Endothelial cell (in vitro differentiated cells): ENCODE measurements at regions not wholly inside any gene's neighbourhood (a gene's known extent, or its start where the extent isn't known, plus 50 kb on each side); places are given as distances from the start of the nearest gene placed in this dataset.
"Not testable (repeated sequence)": the region's sequence is repeated elsewhere in the genome, so short reads cannot be mapped to it uniquely, and the experiment has no call there.

ENCODE experiments used
- DNase-seq: peaks from one replicate; pipeline ENCODE4 v3.0.0; 2021; ENCODE audit warnings: low spot score
- H3K27ac Mint-ChIP-seq: one replicate; pipeline ENCODE4 v1.8.0; 2021; ENCODE audit warnings: mixed read lengths, inconsistent platforms; ENCODE audit not compliant: unreplicated experiment
- H3K27me3 Mint-ChIP-seq: one replicate; pipeline ENCODE4 v1.8.0; 2021; ENCODE audit warnings: mild to moderate bottlenecking, moderate library complexity, mixed read lengths, inconsistent platforms; ENCODE audit not compliant: unreplicated experiment
- H3K36me3 Mint-ChIP-seq: one replicate; pipeline ENCODE4 v1.8.0; 2021; ENCODE audit warnings: mild to moderate bottlenecking, low read depth, mixed read lengths, inconsistent platforms; ENCODE audit not compliant: unreplicated experiment
- H3K4me1 Mint-ChIP-seq: one replicate; pipeline ENCODE4 v1.8.0; 2021; ENCODE audit warnings: mild to moderate bottlenecking, mixed read lengths, inconsistent platforms; ENCODE audit not compliant: unreplicated experiment
- H3K4me3 Mint-ChIP-seq: one replicate; pipeline ENCODE4 v1.8.0; 2021; ENCODE audit warnings: mild to moderate bottlenecking, mixed read lengths, inconsistent platforms; ENCODE audit not compliant: unreplicated experiment
- H3K9me3 Mint-ChIP-seq: one replicate; pipeline ENCODE4 v1.8.0; 2021; ENCODE audit warnings: mixed read lengths, inconsistent platforms; ENCODE audit not compliant: unreplicated experiment
- TF ChIP-seq, protein P1 (sequence below): fragments of 200-600 bp; sonication (generic); IDR thresholded peaks from one replicate; pipeline ENCODE4 v1.5.0; 2021; ENCODE audit warnings: antibody characterized with exemption; ENCODE audit not compliant: unreplicated experiment

DNA sequence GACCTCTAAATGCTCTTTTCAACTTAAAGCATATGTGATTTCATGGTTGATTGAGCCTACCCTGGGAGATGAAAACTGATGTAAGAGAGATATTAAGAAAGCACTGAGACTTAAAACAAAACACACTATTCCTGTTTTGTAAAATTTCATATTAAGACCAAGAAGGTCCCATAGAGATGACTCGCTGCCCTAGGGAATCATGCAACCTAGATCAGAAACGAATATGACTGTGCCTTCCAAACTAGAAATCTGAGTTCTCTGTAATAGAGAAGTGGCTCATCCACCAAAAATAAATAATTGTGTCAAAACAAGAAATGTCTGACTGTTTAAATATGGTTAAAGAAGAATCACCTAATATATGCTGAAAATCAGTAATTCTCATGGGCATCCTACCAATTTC, 776.8 kb upstream of the SOX11 start:
- Mint-ChIP-seq H3K9me3 (no peaks in the 10 kb centered on the region), H3K36me3 (no peaks in the 10 kb centered on the region), H3K27me3 (no peaks in the 10 kb centered on the region), H3K4me3 (no peak overlapping the region), H3K4me1 (no peaks in the 10 kb centered on the region), H3K27ac (no peak overlapping the region)
- TF ChIP-seq, protein P1, sequence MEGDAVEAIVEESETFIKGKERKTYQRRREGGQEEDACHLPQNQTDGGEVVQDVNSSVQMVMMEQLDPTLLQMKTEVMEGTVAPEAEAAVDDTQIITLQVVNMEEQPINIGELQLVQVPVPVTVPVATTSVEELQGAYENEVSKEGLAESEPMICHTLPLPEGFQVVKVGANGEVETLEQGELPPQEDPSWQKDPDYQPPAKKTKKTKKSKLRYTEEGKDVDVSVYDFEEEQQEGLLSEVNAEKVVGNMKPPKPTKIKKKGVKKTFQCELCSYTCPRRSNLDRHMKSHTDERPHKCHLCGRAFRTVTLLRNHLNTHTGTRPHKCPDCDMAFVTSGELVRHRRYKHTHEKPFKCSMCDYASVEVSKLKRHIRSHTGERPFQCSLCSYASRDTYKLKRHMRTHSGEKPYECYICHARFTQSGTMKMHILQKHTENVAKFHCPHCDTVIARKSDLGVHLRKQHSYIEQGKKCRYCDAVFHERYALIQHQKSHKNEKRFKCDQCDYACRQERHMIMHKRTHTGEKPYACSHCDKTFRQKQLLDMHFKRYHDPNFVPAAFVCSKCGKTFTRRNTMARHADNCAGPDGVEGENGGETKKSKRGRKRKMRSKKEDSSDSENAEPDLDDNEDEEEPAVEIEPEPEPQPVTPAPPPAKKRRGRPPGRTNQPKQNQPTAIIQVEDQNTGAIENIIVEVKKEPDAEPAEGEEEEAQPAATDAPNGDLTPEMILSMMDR = no peak
- no peak for DNase-seq

DNA sequence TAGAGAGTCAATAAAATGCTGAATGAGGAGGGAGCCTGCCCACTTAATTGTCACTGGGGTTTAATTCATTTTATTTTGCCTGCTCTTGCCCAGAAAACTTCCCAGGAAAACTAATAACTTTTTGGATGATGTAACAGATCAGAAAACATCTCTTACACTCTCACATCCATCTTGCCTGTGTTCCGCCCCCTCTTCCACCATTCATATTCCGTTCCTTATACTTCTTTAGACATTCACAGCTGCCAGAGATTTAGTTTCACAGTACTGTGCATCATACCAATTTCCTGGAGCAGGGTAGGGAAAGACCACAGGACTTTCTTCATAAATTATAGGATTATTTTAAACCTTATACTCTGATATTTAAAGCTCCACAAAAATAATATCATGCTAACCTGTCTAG, 776.1 kb upstream of the SOX11 start:
- DNase-seq = no peak
- no peaks in the 10 kb centered on the region for H3K4me1 Mint-ChIP-seq
- TF ChIP-seq, protein P1 = no peak
- no peak overlapping the region for H3K4me3 Mint-ChIP-seq
- H3K27ac Mint-ChIP-seq = no peak overlapping the region
- H3K9me3 Mint-ChIP-seq = no peaks in the 10 kb centered on the region
- H3K27me3 Mint-ChIP-seq = no peaks in the 10 kb centered on the region
- no peaks in the 10 kb centered on the region for H3K36me3 Mint-ChIP-seq

DNA sequence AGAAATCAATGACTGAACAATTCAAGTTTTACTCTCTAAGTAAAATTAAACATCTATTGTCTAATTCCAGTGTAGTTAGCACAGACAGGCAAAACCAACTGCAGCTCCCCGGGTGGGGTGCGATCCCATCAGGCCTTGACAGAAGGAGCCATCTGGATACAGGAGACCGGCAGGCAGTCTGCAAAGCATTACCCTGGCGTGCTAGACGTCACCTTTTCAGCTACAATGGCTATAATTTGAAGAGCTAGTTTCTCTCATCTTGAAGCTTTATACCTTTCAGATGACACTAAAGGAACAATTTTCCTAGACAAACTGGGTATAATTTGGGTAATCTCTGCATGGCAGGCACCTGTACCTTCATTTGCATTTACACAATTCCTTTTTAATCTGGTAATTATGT, 761.5 kb upstream of the SOX11 start:
- Mint-ChIP-seq H3K27ac (no peak overlapping the region), H3K27me3 (no peaks in the 10 kb centered on the region), H3K36me3 (no peaks in the 10 kb centered on the region), H3K9me3 (peaks cover 5% of the 10 kb centered on the region), H3K4me3 (no peak overlapping the region), H3K4me1 (no peaks in the 10 kb centered on the region)
- no peak for DNase-seq
- TF ChIP-seq, protein P1 = no peak

DNA sequence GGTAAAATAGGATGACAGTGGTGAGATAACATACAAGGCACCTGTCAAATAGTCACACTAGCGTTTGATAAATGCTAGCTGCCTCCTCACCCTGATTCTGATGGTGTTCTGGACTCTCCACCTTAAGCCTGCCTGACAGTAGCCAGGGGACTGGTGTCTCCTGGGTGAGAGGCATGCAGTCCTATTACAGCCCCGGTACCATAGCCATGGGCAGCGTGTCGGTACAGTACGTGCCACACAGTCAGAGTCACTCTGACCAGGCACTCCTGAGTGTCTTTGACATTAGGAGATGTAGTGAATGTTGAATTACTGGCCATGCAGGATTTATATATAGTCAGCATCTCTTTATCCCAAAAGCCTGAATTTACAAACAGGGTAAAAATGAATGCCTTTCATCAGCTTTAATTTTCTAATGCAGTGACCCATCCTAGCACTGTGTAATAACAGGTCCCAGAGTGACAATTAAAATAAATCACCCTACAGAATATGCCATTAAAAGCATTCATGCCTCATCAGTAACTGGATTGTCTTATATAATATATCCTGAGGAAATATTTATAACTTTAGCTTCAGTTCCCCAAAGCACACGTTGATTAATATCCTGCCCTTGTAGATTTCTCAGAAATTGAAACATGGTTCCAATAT, 760.3 kb upstream of the SOX11 start:
- peaks cover 13% of the 10 kb centered on the region for H3K9me3 Mint-ChIP-seq
- H3K4me3 Mint-ChIP-seq = no peak overlapping the region
- H3K36me3 Mint-ChIP-seq = no peaks in the 10 kb centered on the region

DNA sequence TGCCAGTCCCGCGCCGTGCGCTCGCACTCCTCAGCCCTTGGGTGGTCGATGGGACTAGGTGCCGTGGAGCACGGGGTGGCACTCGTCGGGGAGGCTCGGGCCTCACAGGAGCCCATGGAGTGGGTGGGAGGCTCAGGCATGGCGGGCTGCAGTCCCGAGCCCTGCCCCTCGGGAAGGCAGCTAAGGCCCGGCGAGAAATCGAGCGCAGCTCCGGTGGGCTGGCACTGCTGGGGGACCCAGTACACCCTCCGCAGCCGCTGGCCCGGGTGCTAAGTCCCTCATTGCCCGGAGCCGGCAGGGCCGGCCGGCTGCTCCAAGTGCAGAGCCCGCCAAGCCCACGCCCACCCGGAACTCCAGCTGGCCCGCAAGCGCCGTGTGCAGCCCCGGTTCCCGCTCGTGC, 756.9 kb upstream of the SOX11 start:
- H3K9me3 Mint-ChIP-seq, H3K27me3 Mint-ChIP-seq, H3K4me1 Mint-ChIP-seq, DNase-seq, H3K36me3 Mint-ChIP-seq, H3K27ac Mint-ChIP-seq, H3K4me3 Mint-ChIP-seq: not testable (repeated sequence)

More for the DNA sequence above, 760.3 kb upstream of the SOX11 start:
- DNase-seq = no peak
- Mint-ChIP-seq H3K4me1 (no peaks in the 10 kb centered on the region), H3K27ac (no peak overlapping the region), H3K27me3 (no peaks in the 10 kb centered on the region)
- TF ChIP-seq, protein P1 = no peak
